Dendritic cell treated with granulocyte-macrophage colony-stimulating factor and Interleukin-4, amounts not matched to agents 40 ng/mL and 50 ng/mL, for 4 days (primary cell): ENCODE measurements at regions not wholly inside any gene's neighbourhood (a gene's known extent, or its start where the extent isn't known, plus 50 kb on each side); places are given as distances from the start of the nearest gene placed in this dataset.
"Not testable (repeated sequence)": the region's sequence is repeated elsewhere in the genome, so short reads cannot be mapped to it uniquely, and the experiment has no call there.

Experiments used
- H3K27ac Mint-ChIP-seq: one replicate; pipeline ENCODE4 v1.8.0; 2022; ENCODE audit warnings: mild to moderate bottlenecking, mixed read lengths
- H3K27me3 Mint-ChIP-seq: one replicate; pipeline ENCODE4 v1.8.0; 2022; ENCODE audit warnings: mild to moderate bottlenecking, mixed read lengths
- H3K36me3 Mint-ChIP-seq: one replicate; pipeline ENCODE4 v1.8.0; 2022; ENCODE audit warnings: low read depth, mixed read lengths
- H3K4me1 Mint-ChIP-seq: one replicate; pipeline ENCODE4 v1.8.0; 2022; ENCODE audit warnings: low read depth, mixed read lengths
- H3K4me3 Mint-ChIP-seq: one replicate; pipeline ENCODE4 v1.8.0; 2022; ENCODE audit warnings: mild to moderate bottlenecking, moderate library complexity, mixed read lengths
- H3K9me3 Mint-ChIP-seq: one replicate; pipeline ENCODE4 v1.8.0; 2022; ENCODE audit warnings: mixed read lengths
- intact Hi-C: fragments of 100-400 bp; cut with micrococcal nuclease; formaldehyde crosslinking; loops from one replicate; pipeline ENCODE4 v1.15.0; 2022

GRCh38 chr22:47346287-47346686 is 583.8 kb downstream of the TBC1D22A start:
- H3K36me3 Mint-ChIP-seq, H3K4me1 Mint-ChIP-seq, intact Hi-C loops, H3K9me3 Mint-ChIP-seq, H3K27ac Mint-ChIP-seq, H3K4me3 Mint-ChIP-seq, H3K27me3 Mint-ChIP-seq: not testable (repeated sequence)

GRCh38 chr22:47345025-47345424 is 582.6 kb downstream of the TBC1D22A start:
- intact Hi-C loops = no loop called here
- H3K36me3 Mint-ChIP-seq = no peaks in the 10 kb centered on the region
- H3K4me3 Mint-ChIP-seq = no peak overlapping the region
- H3K4me1 Mint-ChIP-seq = no peaks in the 10 kb centered on the region
- no peak overlapping the region for H3K27ac Mint-ChIP-seq
- peaks cover 1% of the 10 kb centered on the region for H3K27me3 Mint-ChIP-seq
- H3K9me3 Mint-ChIP-seq = peaks cover under 1% of the 10 kb centered on the region

GRCh38 chr22:47344414-47344813 is 582.0 kb downstream of the TBC1D22A start:
- Mint-ChIP-seq H3K4me1 (no peaks in the 10 kb centered on the region), H3K9me3 (no peaks in the 10 kb centered on the region), H3K4me3 (no peak overlapping the region), H3K36me3 (no peaks in the 10 kb centered on the region), H3K27ac (no peak overlapping the region), H3K27me3 (peaks cover 3% of the 10 kb centered on the region)
- intact Hi-C loops = no loop called here

GRCh38 chr22:47343611-47344010 is 581.2 kb downstream of the TBC1D22A start:
- Mint-ChIP-seq H3K27ac (no peak overlapping the region), H3K36me3 (no peaks in the 10 kb centered on the region), H3K27me3 (peaks cover 3% of the 10 kb centered on the region), H3K4me1 (no peaks in the 10 kb centered on the region), H3K9me3 (no peaks in the 10 kb centered on the region), H3K4me3 (no peak overlapping the region)
- intact Hi-C loops = no loop called here

GRCh38 chr22:47342446-47342845 is 580.0 kb downstream of the TBC1D22A start:
- Mint-ChIP-seq H3K27me3 (peaks cover 3% of the 10 kb centered on the region), H3K4me3 (no peak overlapping the region), H3K9me3 (no peaks in the 10 kb centered on the region), H3K27ac (no peak overlapping the region), H3K4me1 (no peaks in the 10 kb centered on the region), H3K36me3 (no peaks in the 10 kb centered on the region)
- intact Hi-C loops = no loop called here

- Mint-ChIP-seq H3K4me1 (no peaks in the 10 kb centered on the region), H3K27me3 (peaks cover 3% of the 10 kb centered on the region), H3K9me3 (no peaks in the 10 kb centered on the region), H3K4me3 (no peak overlapping the region), H3K36me3 (no peaks in the 10 kb centered on the region), H3K27ac (no peak overlapping the region)
- intact Hi-C loops = no loop called here
Measured at GRCh38 chr22:47341464-47341863, 579.0 kb downstream of the TBC1D22A start.

GRCh38 chr22:47340851-47341436 is 578.5 kb downstream of the TBC1D22A start:
- Mint-ChIP-seq H3K27ac (no peak overlapping the region), H3K9me3 (no peaks in the 10 kb centered on the region), H3K4me1 (no peaks in the 10 kb centered on the region), H3K27me3 (peaks cover 3% of the 10 kb centered on the region), H3K36me3 (no peaks in the 10 kb centered on the region), H3K4me3 (no peak overlapping the region)
- intact Hi-C loops = no loop called here

GRCh38 chr22:47337161-47337621 is 574.7 kb downstream of the TBC1D22A start:
- Mint-ChIP-seq H3K27me3 (peaks cover 3% of the 10 kb centered on the region), H3K4me1 (no peaks in the 10 kb centered on the region), H3K27ac (no peak overlapping the region), H3K4me3 (peak overlapping the region; percentile 30), H3K36me3 (no peaks in the 10 kb centered on the region), H3K9me3 (no peaks in the 10 kb centered on the region)
- intact Hi-C loops = no loop called here

- no peak overlapping the region for H3K4me3 Mint-ChIP-seq
- no peak overlapping the region for H3K27ac Mint-ChIP-seq
- peaks cover 3% of the 10 kb centered on the region for H3K27me3 Mint-ChIP-seq
- no peaks in the 10 kb centered on the region for H3K9me3 Mint-ChIP-seq
- intact Hi-C loops = no loop called here
- no peaks in the 10 kb centered on the region for H3K36me3 Mint-ChIP-seq
- H3K4me1 Mint-ChIP-seq = no peaks in the 10 kb centered on the region
Measured at GRCh38 chr22:47335958-47336357, 573.5 kb downstream of the TBC1D22A start.

- H3K4me1 Mint-ChIP-seq = no peaks in the 10 kb centered on the region
- H3K36me3 Mint-ChIP-seq = no peaks in the 10 kb centered on the region
- H3K27ac Mint-ChIP-seq = no peak overlapping the region
- intact Hi-C loops = no loop called here
- no peak overlapping the region for H3K4me3 Mint-ChIP-seq
- H3K9me3 Mint-ChIP-seq = no peaks in the 10 kb centered on the region
- peaks cover 2% of the 10 kb centered on the region for H3K27me3 Mint-ChIP-seq
Measured at GRCh38 chr22:47335460-47335859, 573.0 kb downstream of the TBC1D22A start.

- no peak overlapping the region for H3K27ac Mint-ChIP-seq
- H3K27me3 Mint-ChIP-seq = no peaks in the 10 kb centered on the region
- H3K36me3 Mint-ChIP-seq = no peaks in the 10 kb centered on the region
- intact Hi-C loops = no loop called here
- H3K4me3 Mint-ChIP-seq = no peak overlapping the region
- no peaks in the 10 kb centered on the region for H3K9me3 Mint-ChIP-seq
- no peaks in the 10 kb centered on the region for H3K4me1 Mint-ChIP-seq
Measured at GRCh38 chr22:47334601-47335000, 572.2 kb downstream of the TBC1D22A start.

- intact Hi-C loops = no loop called here
Measured at GRCh38 chr22:47333625-47334024, 571.2 kb downstream of the TBC1D22A start.

GRCh38 chr22:47332246-47332980 is 570.0 kb downstream of the TBC1D22A start:
- Mint-ChIP-seq H3K36me3 (no peaks in the 10 kb centered on the region), H3K27me3 (no peaks in the 10 kb centered on the region)

More at GRCh38 chr22:47333625-47334024, 571.2 kb downstream of the TBC1D22A start:
- Mint-ChIP-seq H3K27ac (no peak overlapping the region), H3K36me3 (no peaks in the 10 kb centered on the region), H3K4me1 (no peaks in the 10 kb centered on the region), H3K4me3 (no peak overlapping the region), H3K9me3 (no peaks in the 10 kb centered on the region), H3K27me3 (no peaks in the 10 kb centered on the region)

GRCh38 chr22:47331750-47332149 is 569.3 kb downstream of the TBC1D22A start:
- H3K27ac Mint-ChIP-seq = no peak overlapping the region
- no peaks in the 10 kb centered on the region for H3K36me3 Mint-ChIP-seq
- no peaks in the 10 kb centered on the region for H3K9me3 Mint-ChIP-seq
- intact Hi-C loops = no loop called here
- no peak overlapping the region for H3K4me3 Mint-ChIP-seq
- no peaks in the 10 kb centered on the region for H3K4me1 Mint-ChIP-seq
- H3K27me3 Mint-ChIP-seq = no peaks in the 10 kb centered on the region

More at GRCh38 chr22:47332246-47332980, 570.0 kb downstream of the TBC1D22A start:
- Mint-ChIP-seq H3K4me1 (no peaks in the 10 kb centered on the region), H3K27ac (no peak overlapping the region), H3K9me3 (no peaks in the 10 kb centered on the region), H3K4me3 (no peak overlapping the region)
- intact Hi-C loops = no loop called here
